PC-9 (cell line): ENCODE measurements at regions not wholly inside any gene's neighbourhood (a gene's known extent, or its start where the extent isn't known, plus 50 kb on each side); places are given as distances from the start of the nearest gene placed in this dataset.

ENCODE experiments used
- BruUV-seq: library from RNA; stranded (reverse); fragments of 400-500 nt; replicated peaks from 2 replicates; lab custom pipeline; 2021; lab: Mats Ljungman, UMichigan
- CTCF ChIA-PET: fragments of 300-600 bp; sonication (Branson Sonifier 250); formaldehyde crosslinking; loops from one replicate; lab custom pipeline; 2022; ENCODE audit warnings: antibody characterized with exemption; lab: Charles Lee
- POLR2A ChIA-PET: fragments of 300-600 bp; sonication (Branson Sonifier 250); formaldehyde crosslinking; loops from one replicate; lab custom pipeline; 2022; ENCODE audit warnings: antibody characterized with exemption; ENCODE audit not compliant: unreplicated experiment; lab: Charles Lee
- DNase-seq, 2 experiments: peaks; one replicate each; pipeline versions ENCODE4 v3.0.0 to v3.0.0-alpha.2; 2015 to 2022; ENCODE audit warnings: mixed read lengths in 1 of 2
- H2AFZ ChIP-seq: fragments of 200-600 bp; sonication (generic); 2 replicates; pipeline ENCODE4 v1.8.1; 2017; ENCODE audit warnings: antibody characterized with exemption
- H3F3A ChIP-seq: fragments of 200-600 bp; sonication (generic); 2 replicates; pipeline ENCODE4 v1.8.1; 2017; ENCODE audit warnings: antibody characterized with exemption, mild to moderate bottlenecking, low read depth; ENCODE audit not compliant: insufficient read depth
- H3K27ac ChIP-seq: fragments of 200-600 bp; sonication (generic); 2 replicates; pipeline ENCODE4 v1.6.1; 2016; ENCODE audit warnings: mixed run types
- H3K27me3 ChIP-seq: fragments of 200-600 bp; sonication (generic); 2 replicates; pipeline ENCODE4 v1.6.1; 2016; ENCODE audit warnings: low read depth, mixed run types; ENCODE audit not compliant: insufficient read depth
- H3K36me3 ChIP-seq: fragments of 200-600 bp; sonication (generic); 2 replicates; pipeline ENCODE4 v1.6.1; 2016; ENCODE audit warnings: low read depth, mixed run types
- H3K4me1 ChIP-seq: fragments of 200-600 bp; sonication (generic); replicated peaks from 2 replicates; pipeline ENCODE4 v1.6.1; 2016; ENCODE audit warnings: mixed run types; ENCODE audit not compliant: insufficient read depth
- H3K4me2 ChIP-seq: fragments of 200-600 bp; sonication (generic); 2 replicates; pipeline ENCODE4 v1.6.1; 2017; ENCODE audit warnings: mixed run types
- H3K4me3 ChIP-seq: fragments of 200-600 bp; sonication (generic); 2 replicates; pipeline ENCODE4 v1.6.1; 2016; ENCODE audit warnings: mixed run types
- H3K79me2 ChIP-seq: fragments of 200-600 bp; sonication (generic); 2 replicates; pipeline ENCODE4 v1.6.1; 2017; ENCODE audit warnings: low read depth, mixed run types
- H3K9me2 ChIP-seq: fragments of 200-600 bp; sonication (generic); 2 replicates; pipeline ENCODE4 v1.8.1; 2017; ENCODE audit warnings: mild to moderate bottlenecking; ENCODE audit not compliant: insufficient read depth
- H3K9me3 ChIP-seq: fragments of 200-600 bp; sonication (generic); 2 replicates; pipeline ENCODE4 v1.8.1; 2016; ENCODE audit warnings: low read depth; ENCODE audit not compliant: insufficient read depth
- H4K20me1 ChIP-seq: fragments of 200-600 bp; sonication (generic); 2 replicates; pipeline ENCODE4 v1.8.1; 2017; ENCODE audit not compliant: insufficient read depth
- EZH2 ChIP-seq: fragments of 200-600 bp; sonication (generic); IDR thresholded peaks from 2 replicates; pipeline ENCODE4 v1.8.0; 2017; ENCODE audit warnings: antibody characterized with exemption, low read depth
- intact Hi-C: fragments of 100-400 bp; cut with micrococcal nuclease; formaldehyde crosslinking; loops from one replicate; pipeline ENCODE4 v1.10.0; 2022; ENCODE audit not compliant: unreplicated experiment
- TF ChIP-seq, protein P1 (sequence below): fragments of 200-600 bp; sonication (generic); conservative IDR thresholded peaks from 2 replicates; pipeline ENCODE4 v1.6.1; 2017; ENCODE audit warnings: mixed run types, antibody characterized with exemption, mild to moderate bottlenecking, moderate library complexity

GRCh38 chr1:203406446-203407045, 55.6 kb upstream of the FMOD start:
- no peak overlapping the region for H3K4me3 ChIP-seq
- H3K4me1 ChIP-seq: peaks cover 5% of the 10 kb centered on the region; the same call in 1 of the 2 replicates
- no peak overlapping the region for H3K4me2 ChIP-seq
- H3K9me3 ChIP-seq: no peaks in the 10 kb centered on the region
- H3K27me3 ChIP-seq: peaks cover 73% of the 10 kb centered on the region
- no peaks in the 10 kb centered on the region for H3K79me2 ChIP-seq
- no peak for DNase-seq
- TF ChIP-seq EZH2: no peak
- TF ChIP-seq, protein P1, sequence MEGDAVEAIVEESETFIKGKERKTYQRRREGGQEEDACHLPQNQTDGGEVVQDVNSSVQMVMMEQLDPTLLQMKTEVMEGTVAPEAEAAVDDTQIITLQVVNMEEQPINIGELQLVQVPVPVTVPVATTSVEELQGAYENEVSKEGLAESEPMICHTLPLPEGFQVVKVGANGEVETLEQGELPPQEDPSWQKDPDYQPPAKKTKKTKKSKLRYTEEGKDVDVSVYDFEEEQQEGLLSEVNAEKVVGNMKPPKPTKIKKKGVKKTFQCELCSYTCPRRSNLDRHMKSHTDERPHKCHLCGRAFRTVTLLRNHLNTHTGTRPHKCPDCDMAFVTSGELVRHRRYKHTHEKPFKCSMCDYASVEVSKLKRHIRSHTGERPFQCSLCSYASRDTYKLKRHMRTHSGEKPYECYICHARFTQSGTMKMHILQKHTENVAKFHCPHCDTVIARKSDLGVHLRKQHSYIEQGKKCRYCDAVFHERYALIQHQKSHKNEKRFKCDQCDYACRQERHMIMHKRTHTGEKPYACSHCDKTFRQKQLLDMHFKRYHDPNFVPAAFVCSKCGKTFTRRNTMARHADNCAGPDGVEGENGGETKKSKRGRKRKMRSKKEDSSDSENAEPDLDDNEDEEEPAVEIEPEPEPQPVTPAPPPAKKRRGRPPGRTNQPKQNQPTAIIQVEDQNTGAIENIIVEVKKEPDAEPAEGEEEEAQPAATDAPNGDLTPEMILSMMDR: no peak
- H2AFZ ChIP-seq: no peak overlapping the region
- H3K9me2 ChIP-seq: no peaks in the 10 kb centered on the region
- H3F3A ChIP-seq: no peaks in the 10 kb centered on the region
- BruUV-seq: no TSS peak
- CTCF ChIA-PET: no interaction called here
- no peaks in the 10 kb centered on the region for H3K36me3 ChIP-seq
- intact Hi-C loops: no loop called here
- no peaks in the 10 kb centered on the region for H4K20me1 ChIP-seq
- POLR2A ChIA-PET: no interaction called here
- no peak overlapping the region for H3K27ac ChIP-seq

DNA sequence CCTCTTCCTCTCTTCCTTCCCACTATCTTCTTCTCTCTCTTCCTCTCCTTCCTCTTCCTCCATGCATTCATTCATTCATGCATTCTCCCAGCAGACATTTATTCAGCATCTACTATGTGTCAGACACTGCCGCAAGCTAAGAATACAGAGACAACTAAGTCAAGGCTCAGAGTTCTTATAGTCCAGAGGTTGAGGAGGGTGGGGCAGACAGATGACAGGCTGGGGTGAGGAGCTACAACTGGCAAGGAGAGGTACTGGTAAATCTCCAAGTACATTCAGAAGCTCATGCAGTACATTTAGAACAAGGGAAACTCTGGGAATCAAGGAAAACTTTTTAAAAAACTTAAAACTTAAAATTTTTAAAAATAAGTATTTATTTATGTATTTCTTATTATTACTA, 56.4 kb upstream of the FMOD start:
- TF ChIP-seq, protein P1: no peak
- no peak for TF ChIP-seq EZH2
- DNase-seq: no peak
- POLR2A ChIA-PET: no interaction called here
- H3F3A ChIP-seq: no peaks in the 10 kb centered on the region
- no peaks in the 10 kb centered on the region for H4K20me1 ChIP-seq
- no peak overlapping the region for H3K4me3 ChIP-seq
- no TSS peak for BruUV-seq
- H3K27ac ChIP-seq: no peak overlapping the region
- H3K4me2 ChIP-seq: no peak overlapping the region
- intact Hi-C loops: no loop called here
- H3K27me3 ChIP-seq: peaks cover 76% of the 10 kb centered on the region
- no peaks in the 10 kb centered on the region for H3K79me2 ChIP-seq
- H3K36me3 ChIP-seq: no peaks in the 10 kb centered on the region
- H3K9me2 ChIP-seq: no peaks in the 10 kb centered on the region
- no peaks in the 10 kb centered on the region for H3K9me3 ChIP-seq
- H2AFZ ChIP-seq: no peak overlapping the region
- CTCF ChIA-PET: no interaction called here
- peaks cover 5% of the 10 kb centered on the region; the same call in 1 of the 2 replicates for H3K4me1 ChIP-seq

- Histone ChIP-seq H3F3A (no peaks in the 10 kb centered on the region), H3K9me3 (no peaks in the 10 kb centered on the region), H3K79me2 (no peaks in the 10 kb centered on the region), H3K36me3 (no peaks in the 10 kb centered on the region), H3K27ac (no peak overlapping the region), H2AFZ (no peak overlapping the region), H3K4me2 (no peak overlapping the region), H3K9me2 (no peaks in the 10 kb centered on the region), H3K4me3 (no peak overlapping the region), H4K20me1 (no peaks in the 10 kb centered on the region), H3K27me3 (peaks cover 65% of the 10 kb centered on the region), H3K4me1 (peaks cover 5% of the 10 kb centered on the region; the same call in 1 of the 2 replicates)
- peak in 1 of 2 experiments; percentile 14 for DNase-seq
- no peak for TF ChIP-seq EZH2
- TF ChIP-seq, protein P1: no peak
- POLR2A ChIA-PET: no interaction called here
- CTCF ChIA-PET: no interaction called here
- BruUV-seq: no TSS peak
- intact Hi-C loops: no loop called here
Observed at GRCh38 chr1:203408486-203409481, 57.9 kb upstream of the FMOD start.
